ENCODE measurements at regions not wholly inside any gene's neighbourhood (a gene's known extent, or its start where the extent isn't known, plus 50 kb on each side); places are given as distances from the start of the nearest gene placed in this dataset.
"Not testable (repeated sequence)": the region's sequence is repeated elsewhere in the genome, so short reads cannot be mapped to it uniquely, and the experiment has no call there.

GRCh38 chr1:196034080-196034706 lies 574.0 kb downstream of the KCNT2 start:
- intact Hi-C loops (cut with micrococcal nuclease): no loop called here
- DNase-seq (ENCODE audit: low read depth, low spot score) (no peak), ATAC-seq (no peak)
- CTCF ChIA-PET: no interaction called here
- Histone ChIP-seq H3K4me1 (ENCODE audit: control insufficient read depth in 1 of 2, insufficient read depth in 2 of 2, low read length in 2 of 2) (no peaks in the 10 kb centered on the region), H3K4me3 (replicated peaks in 1 of 2; ENCODE audit: low read depth in 1 of 2, low read length in 2 of 2) (no peak overlapping the region), H3K9me2 (ENCODE audit: insufficient read depth) (no peaks in the 10 kb centered on the region), H2AFZ (ENCODE audit: low read depth, low read length, poor library complexity, severe bottlenecking) (no peak overlapping the region), H3K4me2 (ENCODE audit: low read length) (no peak overlapping the region), H3K36me3 (ENCODE audit: control insufficient read depth in 1 of 2, insufficient read depth in 2 of 2, low read length in 2 of 2) (no peaks in the 10 kb centered on the region), H3K79me2 (ENCODE audit: insufficient read depth, low read length) (no peaks in the 10 kb centered on the region), H4K20me1 (ENCODE audit: insufficient read depth) (no peaks in the 10 kb centered on the region), H3K27me3 (ENCODE audit: insufficient read depth, low read length) (no peaks in the 10 kb centered on the region), H3K9ac (ENCODE audit: low read length) (no peak overlapping the region), H3K9me3 (ENCODE audit: control insufficient read depth in 1 of 2, insufficient read depth in 1 of 2, low read depth in 1 of 2, low read length in 2 of 2) (no peaks in the 10 kb centered on the region), H3K27ac (ENCODE audit: low read depth, low read length) (no peak overlapping the region)
- TF ChIP-seq ZFX (IDR thresholded peaks at IDR 0.05) (no peak), CEBPB (IDR thresholded peaks at IDR 0.05; ENCODE audit: low read depth) (no peak), ATF3 (IDR thresholded peaks at IDR 0.05) (no peak), POLR2AphosphoS5 (IDR thresholded peaks at IDR 0.05; ENCODE audit: low read depth, low read length) (no peak), FOSL1 (IDR thresholded peaks at IDR 0.05; ENCODE audit: low read depth) (no peak), ELF1 (IDR thresholded peaks at IDR 0.05; ENCODE audit: borderline replicate concordance, low read depth) (no peak), SRF (IDR thresholded peaks at IDR 0.05; ENCODE audit: low read depth) (no peak), EGR1 (IDR thresholded peaks at IDR 0.05; ENCODE audit: low read depth) (no peak), RAD21 (IDR thresholded peaks at IDR 0.05; ENCODE audit: low read depth) (no peak), CTCF (IDR thresholded peaks at IDR 0.05 in 2 of 3, conservative IDR thresholded peaks at IDR 0.05 in 1 of 3; ENCODE audit: borderline replicate concordance in 1 of 3, insufficient read depth in 1 of 3, low read depth in 2 of 3, low read length in 2 of 3) (no peak), EZH2phosphoT487 (IDR thresholded peaks at IDR 0.05; ENCODE audit: borderline replicate concordance) (no peak), JUND (IDR thresholded peaks at IDR 0.05) (no peak), SP1 (IDR thresholded peaks at IDR 0.05; ENCODE audit: low read depth) (no peak), REST (IDR thresholded peaks at IDR 0.05; ENCODE audit: low read depth) (no peak), MAX (IDR thresholded peaks at IDR 0.05) (no peak)
- RAD21 ChIA-PET (ENCODE audit: low non-redundant PET in 1 of 2, low total read pairs in 2 of 2, uncharacterized antibody in 2 of 2, unreplicated experiment in 2 of 2): no interaction called here
- POLR2A ChIA-PET: no interaction called here
- BruUV-seq (replicated peaks): no TSS peak

GRCh38 chr1:196031387-196031786 lies 576.9 kb downstream of the KCNT2 start:
- H3K4me1 ChIP-seq (ENCODE audit: control insufficient read depth in 1 of 2, insufficient read depth in 2 of 2, low read length in 2 of 2); DNase-seq (ENCODE audit: low read depth, low spot score); CTCF ChIA-PET; H3K27ac ChIP-seq (ENCODE audit: low read depth, low read length); ATAC-seq; H4K20me1 ChIP-seq (ENCODE audit: insufficient read depth); H3K4me2 ChIP-seq (ENCODE audit: low read length); H3K9me2 ChIP-seq (ENCODE audit: insufficient read depth); H3K9ac ChIP-seq (ENCODE audit: low read length); H3K4me3 ChIP-seq (replicated peaks in 1 of 2; ENCODE audit: low read depth in 1 of 2, low read length in 2 of 2); H3K36me3 ChIP-seq (ENCODE audit: control insufficient read depth in 1 of 2, insufficient read depth in 2 of 2, low read length in 2 of 2); RAD21 ChIA-PET (ENCODE audit: low non-redundant PET in 1 of 2, low total read pairs in 2 of 2, uncharacterized antibody in 2 of 2, unreplicated experiment in 2 of 2); H3K79me2 ChIP-seq (ENCODE audit: insufficient read depth, low read length); H2AFZ ChIP-seq (ENCODE audit: low read depth, low read length, poor library complexity, severe bottlenecking); H3K27me3 ChIP-seq (ENCODE audit: insufficient read depth, low read length); intact Hi-C loops (cut with micrococcal nuclease); BruUV-seq (replicated peaks); POLR2A ChIA-PET; H3K9me3 ChIP-seq (ENCODE audit: control insufficient read depth in 1 of 2, insufficient read depth in 1 of 2, low read depth in 1 of 2, low read length in 2 of 2): not testable (repeated sequence)

Data from HCT116 (cell line).